HepG2 (cell line): ENCODE measurements at regions not wholly inside any gene's neighbourhood (a gene's known extent, or its start where the extent isn't known, plus 50 kb on each side); places are given as distances from the start of the nearest gene placed in this dataset.

Experiments
- NFIC ChIP-seq: IDR thresholded peaks from 2 replicates; pipeline ENCODE4 v1.6.1; 2012; ENCODE audit warnings: mild to moderate bottlenecking, low read length, inconsistent platforms
- POLR2AphosphoS5 ChIP-seq: IDR thresholded peaks from 2 replicates; pipeline ENCODE4 v1.6.1; 2012; ENCODE audit warnings: low read depth, low read length
- PPARG ChIP-seq: conservative IDR thresholded peaks from 2 replicates; pipeline ENCODE4 v1.6.1; 2016; ENCODE audit warnings: missing biosample characterization, missing genetic modification reagents
- ZBTB10 ChIP-seq: sonication (generic); formaldehyde crosslinking; IDR thresholded peaks from 2 replicates; pipeline ENCODE4 v1.4.0; 2020; ENCODE audit warnings: missing genetic modification reagents, borderline replicate concordance
- ZFP36L2 ChIP-seq: sonication (generic); formaldehyde crosslinking; IDR thresholded peaks from 2 replicates; pipeline ENCODE4 v1.4.0; 2020; ENCODE audit warnings: missing genetic modification reagents
- ZNF317 ChIP-seq: sonication (generic); formaldehyde crosslinking; IDR thresholded peaks from 2 replicates; pipeline ENCODE4 v1.5.0; 2020; ENCODE audit warnings: mild to moderate bottlenecking, missing genetic modification reagents

- TF ChIP-seq NFIC = no peak
- no peak for TF ChIP-seq ZNF317 (CRISPR knock-in tag)
- TF ChIP-seq ZBTB10 (CRISPR knock-in tag) = no peak
- TF ChIP-seq PPARG = no peak
- no peak for TF ChIP-seq ZFP36L2 (CRISPR knock-in tag)
- TF ChIP-seq POLR2AphosphoS5 = no peak
Measured at GRCh38 chr18:38750751-38751150, 1185.2 kb upstream of the CELF4 start.
